Mucosa of rectum (tissue), 2 donors: ENCODE measurements at regions not wholly inside any gene's neighbourhood (a gene's known extent, or its start where the extent isn't known, plus 50 kb on each side); places are given as distances from the start of the nearest gene placed in this dataset.
"Not testable (repeated sequence)": the region's sequence is repeated elsewhere in the genome, so short reads cannot be mapped to it uniquely, and the experiment has no call there.

Source experiments
- H3K27ac ChIP-seq, 2 donors: one replicate each; pipeline ENCODE4 v1.7.0; 2013; ENCODE audit warnings: inconsistent platforms in 2 of 2, low read depth in 2 of 2, low read length in 2 of 2
- H3K27me3 ChIP-seq, 2 donors: one replicate each; pipeline ENCODE4 v1.7.0; 2013; ENCODE audit warnings: low read length in 2 of 2; ENCODE audit not compliant: control insufficient read depth in 2 of 2, insufficient read depth in 2 of 2
- H3K36me3 ChIP-seq, 2 donors: one replicate each; pipeline ENCODE4 v1.7.0; 2013; ENCODE audit warnings: low read length in 2 of 2; ENCODE audit not compliant: control insufficient read depth in 2 of 2, insufficient read depth in 2 of 2
- H3K4me1 ChIP-seq, 2 donors: one replicate each; pipeline ENCODE4 v1.7.0; 2013; ENCODE audit warnings: low read length in 2 of 2, mild to moderate bottlenecking in 1 of 2; ENCODE audit not compliant: control insufficient read depth in 2 of 2, insufficient read depth in 2 of 2
- H3K4me3 ChIP-seq, 2 donors: one replicate each; pipeline ENCODE4 v1.7.0; 2013; ENCODE audit warnings: low read length in 2 of 2
- H3K9ac ChIP-seq, 2 donors: one replicate each; pipeline ENCODE4 v1.7.0; 2013; ENCODE audit warnings: low read length in 2 of 2, low read depth in 1 of 2, mild to moderate bottlenecking in 1 of 2
- H3K9me3 ChIP-seq, 2 donors: one replicate each; pipeline ENCODE4 v1.7.0; 2013; ENCODE audit warnings: low read length in 2 of 2; ENCODE audit not compliant: control insufficient read depth in 2 of 2
- donor health status: healthy.
- donor health status: Normal muscosa, but diverticular disease.

GRCh38 chrX:96481831-96482230 lies 202.8 kb upstream of the DIAPH2 start:
- Histone ChIP-seq H3K4me1 (no peaks in the 10 kb centered on the region), H3K9ac (no peak overlapping the region), H3K4me3 (no peak overlapping the region), H3K36me3 (no peaks in the 10 kb centered on the region), H3K9me3 (no peaks in the 10 kb centered on the region), H3K27ac (no peak overlapping the region), H3K27me3 (no peaks in the 10 kb centered on the region)

- Histone ChIP-seq H3K27me3 (no peaks in the 10 kb centered on the region), H3K9me3 (no peaks in the 10 kb centered on the region), H3K27ac (no peak overlapping the region), H3K36me3 (no peaks in the 10 kb centered on the region), H3K4me1 (no peaks in the 10 kb centered on the region), H3K9ac (no peak overlapping the region), H3K4me3 (no peak overlapping the region)
Observed at GRCh38 chrX:96483647-96484160, 200.9 kb upstream of the DIAPH2 start.

- not testable (repeated sequence) for H3K4me1 ChIP-seq, H3K27ac ChIP-seq, H3K9me3 ChIP-seq, H3K27me3 ChIP-seq, H3K9ac ChIP-seq, H3K36me3 ChIP-seq, H3K4me3 ChIP-seq
Observed at GRCh38 chrX:96486687-96487086, 198.0 kb upstream of the DIAPH2 start.

- no peak overlapping the region for H3K9ac ChIP-seq
Observed at GRCh38 chrX:96502507-96502906, 182.1 kb upstream of the DIAPH2 start.

GRCh38 chrX:96529386-96529785 lies 155.3 kb upstream of the DIAPH2 start:
- not testable (repeated sequence) for H3K9ac ChIP-seq, H3K27ac ChIP-seq, H3K4me1 ChIP-seq, H3K4me3 ChIP-seq, H3K36me3 ChIP-seq, H3K9me3 ChIP-seq, H3K27me3 ChIP-seq

More at GRCh38 chrX:96502507-96502906, 182.1 kb upstream of the DIAPH2 start:
- H3K4me1 ChIP-seq = no peaks in the 10 kb centered on the region
- no peaks in the 10 kb centered on the region for H3K9me3 ChIP-seq
- no peaks in the 10 kb centered on the region for H3K36me3 ChIP-seq
- H3K27me3 ChIP-seq = peaks cover 0 to 1% of the 10 kb centered on the region in 2 donors
- H3K27ac ChIP-seq = no peak overlapping the region
- no peak overlapping the region for H3K4me3 ChIP-seq

GRCh38 chrX:96538104-96538725 lies 146.4 kb upstream of the DIAPH2 start:
- H3K27me3 ChIP-seq = no peaks in the 10 kb centered on the region
- no peak overlapping the region for H3K9ac ChIP-seq

GRCh38 chrX:96540111-96540631 lies 144.5 kb upstream of the DIAPH2 start:
- Histone ChIP-seq H3K27me3 (no peaks in the 10 kb centered on the region), H3K36me3 (no peaks in the 10 kb centered on the region)

More at GRCh38 chrX:96538104-96538725, 146.4 kb upstream of the DIAPH2 start:
- Histone ChIP-seq H3K9me3 (no peaks in the 10 kb centered on the region), H3K27ac (peak overlapping the region; percentile 49 to 65), H3K4me1 (peaks cover 0 to 5% of the 10 kb centered on the region in 2 donors), H3K4me3 (peak overlapping the region; percentile 13 to 17), H3K36me3 (no peaks in the 10 kb centered on the region)

GRCh38 chrX:96546281-96546680 lies 138.4 kb upstream of the DIAPH2 start:
- not testable (repeated sequence) for H3K9me3 ChIP-seq, H3K27me3 ChIP-seq, H3K4me1 ChIP-seq, H3K27ac ChIP-seq, H3K4me3 ChIP-seq, H3K9ac ChIP-seq, H3K36me3 ChIP-seq

More at GRCh38 chrX:96540111-96540631, 144.5 kb upstream of the DIAPH2 start:
- Histone ChIP-seq H3K9ac (no peak overlapping the region), H3K9me3 (no peaks in the 10 kb centered on the region), H3K27ac (peak overlapping the region; percentile 34 to 42), H3K4me3 (no peak overlapping the region), H3K4me1 (peaks cover 0 to 5% of the 10 kb centered on the region in 2 donors)

GRCh38 chrX:96551322-96551872 lies 133.2 kb upstream of the DIAPH2 start:
- no peak overlapping the region for H3K9ac ChIP-seq
- H3K4me3 ChIP-seq = no peak overlapping the region
- no peak overlapping the region for H3K27ac ChIP-seq
- H3K27me3 ChIP-seq = peaks cover 0 to 2% of the 10 kb centered on the region in 2 donors
- no peaks in the 10 kb centered on the region for H3K4me1 ChIP-seq
- no peaks in the 10 kb centered on the region for H3K36me3 ChIP-seq
- H3K9me3 ChIP-seq = no peaks in the 10 kb centered on the region

GRCh38 chrX:96556886-96557285 lies 127.8 kb upstream of the DIAPH2 start:
- Histone ChIP-seq H3K4me1 (no peaks in the 10 kb centered on the region), H3K9me3 (no peaks in the 10 kb centered on the region), H3K9ac (no peak overlapping the region), H3K27me3 (no peaks in the 10 kb centered on the region), H3K27ac (peak overlapping the region in 1 of 2 donors; percentile 28), H3K36me3 (no peaks in the 10 kb centered on the region), H3K4me3 (no peak overlapping the region)
